ELF-1 (cell line): ENCODE measurements at regions not wholly inside any gene's neighbourhood (a gene's known extent, or its start where the extent isn't known, plus 50 kb on each side); places are given as distances from the start of the nearest gene placed in this dataset.
A peak's percentile ranks its signal among the peaks of the same experiment; 100 is the strongest.

ENCODE experiments used
- DNase-seq: peaks from one replicate; pipeline ENCODE4 v3.0.0-alpha.2; 2016; ENCODE audit warnings: low read depth, low spot score

- no peak for DNase-seq
Observed at GRCh38 chr2:236673126-236673822, 103.6 kb downstream of the ACKR3 start.

DNA sequence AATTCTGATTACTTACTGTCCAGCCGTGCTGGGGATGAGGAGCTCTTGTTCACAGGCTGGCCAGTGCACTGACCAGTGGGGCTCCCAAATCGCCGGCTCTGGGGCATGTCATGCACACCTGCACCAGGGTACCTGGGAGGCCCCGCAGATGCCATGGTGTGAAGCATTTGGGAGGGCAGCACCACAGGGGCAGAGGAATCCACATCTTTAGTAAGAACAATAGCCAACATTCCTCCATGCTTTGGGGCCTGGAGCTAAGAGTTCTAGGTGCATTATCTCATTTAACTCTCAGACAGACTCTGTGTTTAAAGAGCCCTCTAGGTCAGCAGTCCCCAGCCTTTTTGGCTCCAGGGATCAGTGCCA lies 104.2 kb downstream of the ACKR3 start:
- no peak for DNase-seq

DNA sequence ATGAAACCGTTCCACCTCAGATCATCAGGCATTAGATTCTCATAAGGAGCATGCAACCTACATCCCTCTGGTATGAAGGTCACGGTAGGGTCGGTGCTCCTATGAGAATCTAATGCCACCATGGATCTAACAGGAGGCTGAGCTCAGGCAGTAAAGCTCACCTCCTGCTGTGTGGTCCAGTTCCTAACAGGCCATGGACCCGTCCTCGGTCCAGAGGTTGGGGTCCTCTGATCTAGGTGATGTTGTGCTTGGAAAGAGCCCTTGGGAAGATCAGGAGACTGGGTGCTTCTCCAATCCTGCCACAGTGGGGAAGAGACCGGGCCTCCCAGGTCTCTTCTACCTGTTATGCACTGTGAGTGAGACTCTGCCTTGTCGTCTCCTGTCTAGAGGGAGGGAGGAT lies 104.6 kb downstream of the ACKR3 start:
- no peak for DNase-seq

GRCh38 chr2:236674646-236675045 lies 105.0 kb downstream of the ACKR3 start:
- DNase-seq, result no peak

- no peak for DNase-seq
Observed at GRCh38 chr2:236675051-236675450, 105.4 kb downstream of the ACKR3 start.

- DNase-seq, result no peak
Observed at GRCh38 chr2:236675526-236675925, 105.9 kb downstream of the ACKR3 start.

- DNase-seq, result no peak
Observed at GRCh38 chr2:236676136-236676873, 106.7 kb downstream of the ACKR3 start.

DNA sequence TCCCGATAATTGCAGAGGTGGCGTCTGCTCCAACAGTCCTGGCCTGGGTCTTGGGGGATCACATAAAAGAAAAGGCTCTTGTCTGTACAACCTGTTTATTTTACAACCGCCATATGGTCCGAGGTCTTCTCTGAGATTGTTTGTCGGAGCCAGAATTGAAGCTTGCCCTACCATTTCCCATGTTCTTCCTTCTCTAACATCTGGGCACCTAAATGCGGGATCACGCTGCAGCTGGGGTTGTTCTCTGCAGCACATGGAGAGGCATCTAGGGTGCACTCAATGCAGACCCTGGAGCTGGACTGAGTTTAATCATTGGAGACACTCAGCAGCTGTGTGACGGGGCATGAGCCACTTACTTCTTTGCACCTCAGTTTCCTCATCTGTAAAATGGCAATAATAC lies 107.7 kb downstream of the ACKR3 start:
- no peak for DNase-seq

DNA sequence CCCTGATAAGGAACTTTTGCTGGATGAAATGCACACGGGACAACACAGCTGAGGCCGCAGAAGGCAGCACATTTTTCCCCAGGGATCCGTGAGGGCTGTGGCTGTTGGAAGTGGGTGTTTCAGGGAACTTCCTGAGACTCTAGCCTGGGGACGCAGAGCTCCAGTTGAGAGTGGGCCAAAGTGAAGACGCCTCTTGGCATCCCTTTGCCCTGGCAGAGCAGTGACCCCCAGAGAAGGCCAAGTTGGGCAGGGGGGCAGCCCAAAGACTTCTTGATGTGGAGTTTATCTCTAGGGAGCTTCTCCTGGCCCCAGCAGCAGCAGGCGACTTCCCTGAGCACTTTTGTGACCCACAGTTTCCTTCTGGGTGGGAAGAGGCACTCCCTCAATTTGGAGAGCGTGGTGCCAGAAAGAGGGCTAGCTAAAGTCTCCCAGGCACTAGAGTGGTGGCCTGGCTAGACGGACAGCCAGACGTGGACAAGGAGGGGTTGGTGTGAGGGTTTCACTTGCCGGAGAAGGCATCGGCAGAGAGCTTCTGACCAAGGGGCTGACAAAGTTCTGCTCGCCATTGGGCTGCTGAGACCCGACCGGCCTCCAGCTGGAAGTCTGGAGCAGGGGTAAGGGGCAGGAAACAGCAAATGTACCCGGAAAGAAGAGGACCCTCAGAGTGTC lies 108.8 kb downstream of the ACKR3 start:
- DNase-seq, result no peak

DNA sequence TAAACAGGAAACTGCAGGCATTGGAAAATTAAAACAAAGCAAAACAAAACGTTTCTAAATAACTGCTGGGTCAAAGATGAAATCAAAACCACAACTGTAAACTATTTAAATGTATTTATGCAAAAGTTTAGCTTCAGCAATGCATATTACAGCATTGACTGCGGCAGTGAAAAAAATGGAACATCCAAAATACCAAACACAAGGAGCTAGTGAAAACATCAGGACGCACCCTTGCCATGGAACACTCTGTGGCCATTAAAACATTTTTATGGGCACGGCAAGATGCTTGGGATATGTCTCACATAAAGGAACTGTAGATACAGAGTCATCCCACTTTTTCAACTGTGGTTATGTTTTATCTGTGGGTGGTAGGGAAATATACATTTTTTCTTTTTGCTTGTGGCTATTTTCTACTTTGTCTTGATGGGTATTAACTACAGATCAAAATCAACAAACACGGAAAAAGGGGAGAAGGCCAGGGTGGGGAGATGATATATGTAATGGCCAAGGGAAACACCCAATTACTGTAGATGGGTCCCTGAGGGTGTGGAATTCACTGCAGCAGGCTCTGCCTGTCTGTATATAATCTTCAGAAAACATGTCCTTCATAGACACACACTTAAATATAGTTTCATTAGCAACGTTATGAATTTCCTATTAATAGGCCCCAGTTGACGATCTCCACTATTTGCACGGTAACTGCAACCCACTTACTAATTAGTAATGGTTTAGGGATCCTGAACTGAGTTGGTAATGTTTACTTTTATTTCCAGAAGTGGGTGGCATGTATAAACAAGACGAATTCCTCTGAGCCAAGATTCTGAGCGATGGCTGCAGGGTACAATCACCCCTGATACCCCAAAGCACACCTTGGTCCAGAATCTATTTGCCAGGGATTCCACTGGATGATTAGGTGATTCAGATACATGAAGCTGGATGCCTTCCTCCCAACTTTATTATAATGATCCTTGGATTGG lies 110.5 kb downstream of the ACKR3 start:
- DNase-seq, result no peak

GRCh38 chr2:236682651-236683422 lies 113.2 kb downstream of the ACKR3 start:
- DNase-seq, result no peak

GRCh38 chr2:236684504-236685256 lies 115.1 kb downstream of the ACKR3 start:
- DNase-seq, result peak; percentile 80

DNA sequence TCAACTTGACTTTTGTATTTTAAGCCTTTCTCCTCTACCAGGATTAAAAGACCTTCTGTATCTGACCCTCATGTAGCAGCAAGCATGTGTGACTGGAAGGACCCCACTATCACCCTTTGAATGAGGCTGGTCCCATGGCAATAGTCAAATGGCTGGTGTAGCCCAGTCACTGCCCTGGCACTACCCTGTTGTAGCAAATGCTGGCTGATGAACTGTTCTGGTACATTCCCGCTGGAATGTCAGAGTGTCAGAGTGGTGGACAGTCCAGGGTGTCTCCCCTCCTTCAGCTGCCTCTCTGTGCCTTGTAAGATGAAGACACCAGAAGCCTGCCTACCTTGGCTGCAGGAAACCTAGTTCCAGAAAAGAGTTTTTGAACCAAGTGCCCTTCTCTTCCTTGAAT lies 115.7 kb downstream of the ACKR3 start:
- DNase-seq, result no peak

- no peak for DNase-seq
Observed at GRCh38 chr2:236685979-236686520, 116.4 kb downstream of the ACKR3 start.

DNA sequence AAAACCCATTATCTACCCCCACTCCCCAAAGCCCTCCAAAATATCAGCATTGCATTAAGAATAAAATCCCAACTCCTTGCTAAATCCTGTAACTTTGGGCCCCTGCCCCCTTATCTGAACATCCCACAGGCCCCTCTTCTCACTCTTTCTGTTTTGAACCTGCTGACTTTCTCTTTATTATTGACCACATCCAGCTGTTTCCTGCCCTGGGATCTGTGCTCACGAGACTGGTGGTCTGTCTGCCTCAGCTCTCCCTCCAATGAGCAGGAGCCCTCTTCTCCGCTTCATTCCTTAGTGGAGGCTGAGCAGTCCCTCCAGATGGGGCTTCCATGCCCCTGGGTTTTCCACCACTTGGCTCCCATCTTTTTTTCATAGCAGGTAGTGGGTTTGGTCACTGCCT lies 116.9 kb downstream of the ACKR3 start:
- DNase-seq, result no peak

DNA sequence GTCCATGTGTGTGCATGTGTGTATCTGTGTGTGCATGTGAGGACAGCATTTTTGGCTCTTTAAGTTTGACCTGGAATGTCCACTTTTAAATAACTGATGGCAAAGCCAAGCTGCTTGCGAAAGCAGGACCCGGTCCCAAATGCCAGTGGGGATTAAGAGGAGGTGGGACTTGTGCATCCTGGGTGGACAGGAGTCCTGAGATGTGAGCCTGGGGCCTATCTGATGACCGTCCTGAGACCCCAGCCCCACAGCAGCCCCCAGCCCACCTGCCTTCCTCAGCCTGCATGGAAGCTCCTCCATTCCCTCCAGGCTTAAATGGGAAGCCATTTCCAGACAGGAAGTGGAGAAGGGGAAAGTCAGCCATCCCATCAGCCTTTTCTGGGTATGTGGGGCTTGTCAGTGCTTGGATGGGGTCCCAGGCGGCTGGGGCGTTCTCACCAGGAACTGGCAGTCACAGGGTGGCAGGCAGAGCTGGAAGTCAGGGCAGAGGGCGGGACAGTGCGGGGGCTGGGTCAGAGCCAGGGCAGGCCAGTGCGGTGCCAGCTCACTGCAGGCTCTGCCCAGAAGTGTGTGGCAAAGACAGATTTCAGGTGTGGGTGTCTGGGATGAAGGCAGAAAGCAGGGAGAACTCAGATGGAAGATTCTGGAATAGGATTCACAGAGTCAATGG lies 117.8 kb downstream of the ACKR3 start:
- no peak for DNase-seq

DNA sequence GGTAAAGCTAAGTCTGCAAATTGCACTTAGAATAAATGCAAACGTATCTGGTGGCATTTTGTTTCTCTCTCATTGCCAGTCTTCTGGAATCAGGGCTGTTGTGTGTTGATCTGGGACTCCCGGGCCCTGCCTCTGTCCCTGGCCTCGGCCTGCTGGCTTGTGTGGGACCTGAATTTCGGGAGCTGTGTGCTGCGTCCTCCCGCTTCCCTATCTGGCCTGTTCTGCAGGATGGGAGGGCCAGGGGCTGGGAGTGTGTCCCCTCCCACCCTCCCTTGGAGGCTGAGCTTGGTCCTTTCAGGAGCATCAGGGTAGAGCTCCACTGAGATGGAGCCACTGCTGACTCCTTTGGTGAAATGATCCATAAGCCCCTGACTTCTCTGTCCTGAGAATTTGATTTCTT lies 118.5 kb downstream of the ACKR3 start:
- DNase-seq, result no peak

DNA sequence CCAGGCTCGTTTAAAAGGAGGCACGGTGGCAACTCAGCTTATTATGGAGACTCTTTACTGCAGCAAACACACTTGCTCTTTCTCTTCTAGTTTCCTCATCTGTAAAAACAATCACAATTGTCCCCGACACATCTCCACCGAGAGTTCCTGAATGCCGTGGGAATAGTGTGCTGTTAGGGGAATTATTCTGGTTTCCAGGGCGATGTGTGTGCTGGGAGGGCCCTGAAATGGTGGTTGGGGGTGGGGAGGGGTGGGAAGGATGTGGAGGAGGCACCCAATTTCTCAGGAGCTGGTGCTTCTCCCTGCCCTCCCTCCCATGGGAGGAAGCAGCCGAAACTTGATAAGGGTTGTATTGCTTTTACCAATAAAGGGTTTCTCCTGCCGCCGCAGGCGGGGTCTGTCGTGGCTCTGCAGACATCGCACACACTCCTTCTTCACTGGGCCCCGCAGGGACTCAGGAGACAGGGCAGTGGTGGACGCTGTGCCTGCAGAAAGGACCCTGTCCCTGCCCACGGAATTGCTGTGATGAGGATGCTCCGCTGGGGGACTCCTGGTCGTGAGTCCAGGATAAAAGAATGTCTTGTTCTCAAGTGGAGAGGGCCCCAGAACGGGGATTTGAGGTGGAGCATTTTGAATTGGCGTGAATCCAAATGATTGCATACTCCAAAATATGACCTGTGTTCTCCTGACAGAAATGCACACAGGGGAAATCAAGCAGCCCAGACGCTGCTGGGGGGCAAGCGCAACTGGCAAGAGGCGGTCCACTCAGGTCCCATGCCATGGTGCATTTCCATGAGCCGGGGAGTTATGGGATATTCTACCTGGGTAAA lies 119.2 kb downstream of the ACKR3 start:
- DNase-seq, result no peak

DNA sequence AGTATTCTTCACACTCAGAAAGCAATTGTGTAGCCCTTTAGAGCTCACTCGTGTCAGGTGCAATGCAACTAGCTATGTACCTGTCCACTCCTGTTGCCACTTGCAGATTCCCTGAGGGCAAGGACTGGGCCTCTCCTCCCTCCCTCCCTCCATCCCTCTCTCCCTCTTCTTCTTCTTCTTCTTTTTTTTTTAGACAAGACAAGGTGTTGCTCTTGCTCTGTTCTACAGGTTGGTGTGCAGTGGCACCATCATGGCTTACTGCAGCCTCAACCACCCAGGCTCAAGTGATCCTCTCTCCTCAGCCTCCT lies 119.7 kb downstream of the ACKR3 start:
- no peak for DNase-seq
